H54 (cell line): ENCODE measurements at regions not wholly inside any gene's neighbourhood (a gene's known extent, or its start where the extent isn't known, plus 50 kb on each side); places are given as distances from the start of the nearest gene placed in this dataset.

Experiments
- DNase-seq: peaks from one replicate; pipeline ENCODE4 v3.0.0; 2011; ENCODE audit warnings: low spot score, mixed read lengths; ENCODE audit not compliant: insufficient read length
- FAIRE-seq: peaks from 3 replicates; lab custom pipeline; 2011; peaks lifted over from hg19 to GRCh38; lab: Jason Lieb, UNC
- POLR2A ChIP-seq: IDR thresholded peaks from 2 replicates; pipeline ENCODE4 v1.6.1; 2011; ENCODE audit warnings: low read depth, mild to moderate bottlenecking, low read length

DNA sequence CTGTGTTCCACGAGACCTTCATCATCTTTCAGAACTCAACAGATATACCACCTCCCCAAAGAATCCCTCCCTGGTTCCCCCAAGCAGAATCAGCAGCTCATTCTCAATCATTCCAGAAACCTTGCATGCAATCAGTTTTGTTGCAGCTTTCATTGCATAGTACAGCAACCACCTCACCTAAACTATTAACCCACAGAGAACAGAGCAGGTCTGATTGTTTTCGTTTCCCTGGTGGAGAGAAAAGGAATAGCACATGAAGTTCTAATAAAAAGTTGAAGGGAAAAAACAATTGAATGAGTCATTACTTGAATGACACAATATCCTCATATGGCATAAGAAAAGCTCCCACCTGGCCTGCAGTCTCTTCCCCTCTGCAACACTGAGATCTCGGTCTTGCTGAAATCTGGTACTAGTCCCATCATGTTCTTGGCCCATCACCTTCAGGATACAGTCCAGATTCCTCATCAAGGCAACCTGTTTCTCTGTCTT lies 147.1 kb upstream of the GDF10 start:
- FAIRE-seq: no peak
- peak; percentile 33 for DNase-seq
- no peak for TF ChIP-seq POLR2A

DNA sequence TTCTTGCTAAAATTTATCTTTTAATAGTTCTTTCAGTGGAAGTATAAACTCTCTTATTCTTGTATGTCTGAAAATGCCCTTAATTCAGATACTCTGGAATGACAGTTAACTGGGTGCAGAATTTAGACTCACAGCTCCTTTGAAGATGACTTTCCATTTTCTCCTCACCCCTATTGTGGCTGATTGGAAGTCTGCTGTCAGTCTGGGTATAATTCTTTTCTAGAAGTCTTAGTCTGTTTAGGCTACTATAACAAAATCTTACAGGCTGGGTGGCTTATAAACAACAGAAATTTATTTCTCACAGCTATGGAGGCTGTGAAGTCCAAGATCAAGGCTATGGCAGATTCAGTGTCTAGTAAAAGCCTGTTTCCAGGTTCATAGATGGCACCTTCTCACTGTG lies 145.2 kb upstream of the GDF10 start:
- no peak for TF ChIP-seq POLR2A
- DNase-seq (no peak), FAIRE-seq (no peak)

DNA sequence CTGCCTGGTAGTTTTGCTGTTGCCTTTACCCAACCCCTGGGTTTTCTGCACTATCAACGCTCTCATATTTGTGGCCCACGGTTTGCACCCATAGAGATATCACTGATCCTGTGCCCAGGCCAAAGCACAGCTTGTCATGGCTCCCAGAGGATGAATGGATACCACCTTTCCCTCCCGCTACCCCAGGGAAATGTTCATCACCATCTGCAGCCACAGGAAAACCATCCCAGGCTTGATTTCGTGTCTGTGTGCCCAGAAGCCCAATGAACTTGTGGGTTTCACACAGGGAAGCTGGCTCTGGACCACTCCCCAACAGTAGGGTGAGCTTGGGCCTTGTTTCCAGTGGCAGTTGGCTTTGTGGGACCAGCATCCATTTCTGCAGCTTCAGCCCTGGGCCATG lies 143.1 kb upstream of the GDF10 start:
- no peak for FAIRE-seq
- no peak for TF ChIP-seq POLR2A
- DNase-seq: no peak

DNA sequence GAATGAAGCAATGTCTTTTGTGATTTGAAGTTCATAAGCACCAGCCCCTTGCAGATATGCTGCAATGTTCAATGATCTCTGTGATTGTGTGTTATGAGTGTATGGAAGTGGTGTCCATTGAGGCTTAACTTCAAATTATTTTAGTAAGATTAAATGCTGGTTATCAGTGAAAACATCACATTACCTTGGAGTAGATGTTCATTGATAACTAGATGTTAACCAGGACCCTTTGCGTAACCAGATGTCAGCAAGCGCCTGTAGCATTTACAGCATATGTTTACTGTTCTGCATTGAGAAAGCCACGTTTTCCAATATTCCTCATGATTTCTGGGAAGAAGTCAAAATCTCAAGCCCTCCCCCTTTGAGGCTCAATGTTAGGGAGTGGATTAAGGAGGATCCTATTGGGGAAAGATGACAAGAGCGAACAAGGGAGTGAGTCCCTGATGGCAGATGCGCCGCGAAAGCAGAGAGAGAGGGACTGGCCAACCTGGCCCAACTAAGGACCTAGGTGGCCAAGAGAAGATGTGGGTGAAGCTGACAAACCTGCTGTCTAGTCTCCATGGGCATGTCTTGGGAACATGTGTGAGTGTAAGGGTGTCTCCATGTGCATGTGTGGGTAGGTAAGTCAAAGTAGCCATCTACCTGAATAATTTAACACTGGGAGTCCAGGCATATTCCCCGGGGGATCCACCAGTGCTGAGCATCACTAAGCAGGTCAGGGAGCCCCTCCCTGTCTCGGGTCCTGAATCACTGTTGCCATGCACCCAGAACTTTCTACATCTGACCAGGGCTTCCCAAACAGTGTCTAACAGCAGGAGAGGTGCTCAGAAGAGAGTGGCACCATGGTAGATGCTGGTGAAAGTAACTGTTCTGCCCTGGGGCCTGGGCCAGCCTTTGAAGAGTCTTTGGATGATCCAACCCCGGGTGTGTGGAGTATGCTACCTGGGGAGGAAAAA lies 141.6 kb upstream of the GDF10 start:
- no peak for TF ChIP-seq POLR2A
- FAIRE-seq (no peak), DNase-seq (no peak)

DNA sequence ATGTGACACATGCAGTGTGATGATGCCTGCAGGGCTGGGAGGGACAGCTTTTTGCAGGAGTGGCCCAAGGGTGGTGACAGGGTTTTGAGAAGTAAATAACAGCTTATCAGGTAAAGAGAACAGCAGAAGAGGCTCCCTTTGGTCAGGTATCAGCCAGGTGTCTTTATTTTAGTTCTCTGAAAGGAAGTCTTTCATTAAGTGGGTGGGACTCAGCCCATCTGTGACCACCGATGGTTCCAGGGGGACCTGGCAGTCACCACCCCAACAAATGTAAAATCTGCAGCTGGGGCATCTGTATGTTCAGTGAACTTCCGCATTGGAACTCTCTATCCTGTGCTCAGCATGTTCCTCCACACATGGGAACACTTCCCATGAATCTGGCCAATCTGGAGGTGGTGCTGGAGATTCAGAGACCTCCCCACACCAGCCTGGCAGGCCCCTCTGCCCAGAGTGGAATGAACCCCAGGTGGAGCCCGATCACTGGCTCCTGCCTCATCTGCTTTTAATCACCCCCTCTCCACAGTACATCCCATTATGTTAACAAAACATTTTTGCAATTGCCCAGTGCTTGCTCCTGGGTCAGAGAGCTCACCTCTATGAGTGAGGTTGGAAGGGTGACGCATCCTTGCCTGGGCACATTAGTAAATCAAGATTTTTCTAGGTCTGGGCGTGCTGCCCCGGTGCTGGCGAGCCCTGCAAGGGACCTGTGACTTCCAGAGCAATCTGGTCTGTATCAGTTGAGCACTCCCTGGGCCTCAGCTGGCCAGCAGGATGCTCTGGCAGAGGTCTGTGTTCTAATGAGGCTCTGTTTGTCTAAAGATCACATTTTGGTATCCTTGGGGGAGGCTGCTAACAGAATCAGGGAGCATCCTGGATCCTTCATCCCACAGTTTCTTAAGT lies 140.4 kb upstream of the GDF10 start:
- TF ChIP-seq POLR2A: no peak
- DNase-seq (no peak), FAIRE-seq (no peak)

GRCh38 chr10:47160261-47160908 lies 139.6 kb upstream of the GDF10 start:
- DNase-seq (no peak), FAIRE-seq (no peak)
- TF ChIP-seq POLR2A: no peak

DNA sequence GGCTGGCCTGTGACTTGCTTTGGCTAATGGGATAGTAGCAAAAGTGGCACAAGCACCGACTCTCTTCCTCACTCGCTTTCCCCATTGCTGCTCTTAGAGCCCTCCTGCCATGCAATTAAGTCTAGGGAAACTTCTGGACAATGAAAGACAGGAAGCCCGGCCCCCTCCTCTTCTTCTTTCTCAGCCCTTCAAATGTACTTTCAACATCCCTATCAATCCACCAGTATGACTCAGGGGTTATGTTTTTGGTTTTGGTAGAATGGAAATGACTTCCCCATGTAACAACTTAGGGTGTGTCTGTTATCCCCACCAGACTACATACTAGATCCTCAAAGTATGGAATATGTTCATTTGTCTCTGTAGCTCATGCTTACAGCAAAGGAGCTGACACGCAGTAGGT lies 139.0 kb upstream of the GDF10 start:
- DNase-seq: no peak
- FAIRE-seq: no peak
- TF ChIP-seq POLR2A: no peak

DNA sequence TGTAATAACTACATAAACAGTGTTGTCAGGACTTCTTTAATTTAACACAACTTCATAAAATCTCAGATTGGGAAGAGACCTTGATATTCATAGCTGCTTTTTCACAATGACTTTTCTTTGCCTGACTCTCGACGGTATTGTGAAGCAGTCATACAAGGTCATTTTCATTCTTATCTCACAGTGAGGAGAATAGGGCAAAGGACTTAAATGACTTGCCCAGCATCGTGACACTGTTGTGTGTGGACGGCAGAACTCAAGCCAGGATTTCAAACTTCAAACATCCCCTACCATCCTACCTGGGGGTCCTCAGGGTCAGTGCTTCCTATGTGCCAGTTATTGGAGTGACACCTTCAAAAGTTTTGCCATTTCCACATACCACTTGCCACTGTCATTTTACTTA lies 138.5 kb upstream of the GDF10 start:
- FAIRE-seq (no peak), DNase-seq (no peak)
- TF ChIP-seq POLR2A: no peak

DNA sequence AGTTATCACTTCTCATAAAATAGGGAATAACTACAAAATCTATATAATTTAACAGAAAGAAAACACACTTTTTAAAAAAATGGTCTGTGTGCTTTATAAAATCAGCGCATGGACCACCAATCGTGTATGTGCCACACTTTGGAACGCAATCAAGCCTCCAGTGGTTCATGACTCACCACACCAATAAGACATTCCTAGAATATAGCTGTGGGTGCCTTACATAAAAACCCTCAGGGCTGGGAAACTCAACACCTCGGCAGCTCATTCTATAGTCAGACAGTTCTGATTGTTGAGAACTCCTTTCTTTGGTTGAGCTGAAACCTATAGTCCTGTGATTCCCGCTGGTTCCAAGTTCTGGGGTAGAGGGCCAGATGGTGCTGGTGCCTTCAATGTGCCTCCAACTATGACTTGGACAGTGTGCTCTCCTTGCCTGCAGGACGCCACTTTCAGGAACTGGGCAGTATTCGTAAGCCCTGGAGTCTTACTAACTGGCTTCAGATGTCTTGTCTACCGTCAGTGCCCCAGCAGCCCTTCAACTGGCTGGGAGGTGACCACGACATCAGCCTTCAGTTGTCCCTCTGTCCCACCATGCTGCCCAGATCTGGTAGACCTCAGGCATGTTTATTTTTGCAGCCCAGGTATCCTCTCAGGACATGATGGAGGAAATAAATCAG lies 135.7 kb upstream of the GDF10 start:
- no peak for TF ChIP-seq POLR2A
- DNase-seq: peak; percentile 43
- FAIRE-seq: no peak

GRCh38 chr10:47164800-47165128 lies 135.2 kb upstream of the GDF10 start:
- no peak for DNase-seq
- no peak for TF ChIP-seq POLR2A
- FAIRE-seq: no peak

- DNase-seq (no peak), FAIRE-seq (no peak)
- no peak for TF ChIP-seq POLR2A
Measured at GRCh38 chr10:47165168-47165710, 134.8 kb upstream of the GDF10 start.

GRCh38 chr10:47165711-47166404 lies 134.1 kb upstream of the GDF10 start:
- no peak for TF ChIP-seq POLR2A
- DNase-seq: no peak
- FAIRE-seq: no peak
